ENCODE measurements at regions not wholly inside any gene's neighbourhood (a gene's known extent, or its start where the extent isn't known, plus 50 kb on each side); places are given as distances from the start of the nearest gene placed in this dataset.
"Not testable (repeated sequence)": the region's sequence is repeated elsewhere in the genome, so short reads cannot be mapped to it uniquely, and the experiment has no call there.

- intact Hi-C loops (cut with DNase I) = not testable (repeated sequence)
Measured at GRCh38 chr12:97076912-97077311, 169.9 kb downstream of the NEDD1 start.

DNA sequence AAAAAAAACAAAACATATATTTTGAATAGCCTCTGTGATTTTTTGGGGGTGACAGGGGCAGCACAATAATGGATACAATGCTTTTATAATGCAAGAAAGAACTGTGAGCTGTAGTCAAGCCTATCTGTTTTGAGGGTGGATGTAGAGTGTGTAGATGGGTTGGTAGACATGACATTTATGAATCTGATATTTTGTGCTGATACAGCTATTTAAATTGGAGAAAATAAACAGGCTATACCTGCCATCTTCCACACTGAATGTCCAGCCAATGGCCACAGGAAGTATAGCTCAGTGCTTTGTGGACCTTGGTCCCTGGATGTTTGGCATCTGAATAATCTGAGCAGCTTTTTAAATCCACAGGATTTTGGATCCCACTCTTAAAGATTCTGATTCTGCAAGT is 175.0 kb downstream of the NEDD1 start:
- intact Hi-C loops (cut with DNase I) = no loop called here
- DNase-seq = no peak

More at GRCh38 chr12:97076912-97077311, 169.9 kb downstream of the NEDD1 start:
- not testable (repeated sequence) for DNase-seq

GRCh38 chr12:97093187-97093683 is 186.2 kb downstream of the NEDD1 start:
- no peak for DNase-seq
- intact Hi-C loops (cut with DNase I) = no loop called here

- DNase-seq = no peak
- intact Hi-C loops (cut with DNase I) = no loop called here
Measured at GRCh38 chr12:97097734-97098133, 190.7 kb downstream of the NEDD1 start.

GRCh38 chr12:97109441-97109840 is 202.4 kb downstream of the NEDD1 start:
- no peak for DNase-seq
- intact Hi-C loops (cut with DNase I) = no loop called here

DNA sequence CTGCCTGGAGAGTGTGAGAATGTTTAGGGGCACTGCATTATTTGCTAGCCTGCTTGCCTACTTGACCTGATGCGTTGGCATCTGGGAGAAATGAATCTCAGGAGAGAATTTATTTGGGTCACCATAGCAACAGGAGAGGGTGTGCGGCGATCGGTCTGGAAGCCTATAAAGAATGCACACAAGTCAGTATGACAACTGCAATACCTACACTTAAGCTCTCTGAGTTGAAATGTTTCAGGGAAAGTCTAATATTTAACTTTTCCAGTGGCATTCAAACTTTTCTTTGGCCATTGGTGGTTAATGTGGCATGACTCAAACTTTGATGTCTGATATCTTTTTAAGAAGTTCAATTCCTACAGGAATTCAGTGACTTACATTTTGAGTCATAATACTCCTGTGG is 205.1 kb downstream of the NEDD1 start:
- intact Hi-C loops (cut with DNase I) = no loop called here
- DNase-seq = no peak

DNA sequence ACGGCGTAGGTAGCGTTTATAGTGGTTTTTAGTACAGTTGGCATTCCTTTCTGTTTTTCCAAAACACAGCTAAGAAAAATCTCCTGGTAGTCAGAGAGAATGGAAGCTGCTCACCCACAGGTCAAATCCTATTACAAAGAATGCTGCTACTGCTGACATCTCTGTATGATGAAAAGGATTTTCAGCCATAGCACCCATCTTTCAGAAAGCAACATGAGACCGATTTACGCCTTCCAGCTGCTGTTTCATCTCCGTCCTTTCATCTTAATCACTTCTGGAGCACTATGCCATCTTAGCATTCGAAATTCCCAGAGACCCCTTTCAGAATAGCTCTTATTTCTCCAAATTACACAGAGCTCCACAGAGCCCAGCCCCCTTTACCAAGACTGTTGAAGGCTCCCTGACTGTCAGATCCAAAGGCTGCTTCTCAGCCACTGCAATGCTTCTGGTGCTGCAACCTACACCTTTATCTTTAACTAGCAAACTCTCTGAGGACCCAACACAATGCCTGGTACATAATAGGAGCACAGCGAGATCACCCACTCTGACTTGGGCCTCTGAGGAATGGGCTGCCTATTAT is 211.8 kb downstream of the NEDD1 start:
- DNase-seq = no peak
- intact Hi-C loops (cut with DNase I) = no loop called here

GRCh38 chr12:97127061-97127460 is 220.0 kb downstream of the NEDD1 start:
- intact Hi-C loops (cut with DNase I) = no loop called here
- no peak for DNase-seq

DNA sequence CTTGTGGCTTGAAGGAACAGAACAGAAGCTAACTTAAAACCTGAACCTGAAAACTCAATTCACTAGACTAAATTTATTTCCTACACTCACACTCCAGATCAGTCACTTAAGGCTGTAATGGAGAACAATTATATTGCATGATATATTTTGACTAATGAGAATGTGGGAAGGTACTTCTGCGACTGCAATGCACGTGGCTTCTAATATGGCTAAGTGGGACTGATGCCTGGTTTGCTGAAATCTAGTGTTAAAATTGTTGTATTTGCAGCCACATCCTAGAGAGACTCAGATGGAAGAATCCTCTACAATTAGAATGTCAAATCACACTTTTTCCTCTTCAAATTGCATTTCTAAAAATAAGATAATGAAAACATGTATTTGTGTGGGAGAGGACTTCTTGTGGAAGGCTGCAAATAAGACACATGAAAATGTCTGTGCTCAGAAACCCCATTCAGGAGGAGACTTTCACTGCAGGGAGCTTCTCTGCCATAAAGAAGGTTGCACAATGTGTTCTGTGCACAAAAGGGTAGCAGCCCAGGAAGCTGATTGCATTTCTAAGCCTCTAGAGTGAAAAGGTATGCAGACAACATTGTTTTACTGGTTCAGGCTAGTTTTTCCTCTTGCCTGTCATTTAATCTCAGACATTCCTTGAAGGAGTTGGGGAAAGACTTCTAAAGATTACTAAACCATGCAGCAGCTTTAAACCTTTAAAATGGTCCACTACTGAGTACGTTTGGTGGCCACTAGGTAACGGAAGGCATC is 224.3 kb downstream of the NEDD1 start:
- intact Hi-C loops (cut with DNase I) = no loop called here
- DNase-seq = no peak

- intact Hi-C loops (cut with DNase I) = no loop called here
- DNase-seq = no peak
Measured at GRCh38 chr12:97132270-97132669, 225.2 kb downstream of the NEDD1 start.

- no peak for DNase-seq
- intact Hi-C loops (cut with DNase I) = no loop called here
Measured at GRCh38 chr12:97134495-97134894, 227.4 kb downstream of the NEDD1 start.

DNA sequence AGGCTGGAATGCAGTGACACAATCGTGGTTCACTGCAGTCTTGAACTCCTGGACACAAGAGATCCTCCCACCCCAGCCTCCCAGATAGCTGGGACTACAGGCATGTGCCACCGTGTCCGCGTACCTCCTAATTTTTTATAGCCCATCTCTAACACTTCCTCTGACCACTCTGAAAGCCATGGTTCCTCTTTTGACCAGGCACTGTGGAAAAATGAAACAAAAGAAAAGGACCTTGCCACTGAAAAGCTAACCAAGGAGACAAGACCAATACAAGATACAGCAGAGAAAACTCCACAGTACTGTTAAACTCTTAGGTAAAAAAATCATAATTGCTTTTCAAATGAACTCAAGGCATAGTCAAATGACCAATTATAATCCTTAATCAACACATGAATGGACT is 233.3 kb downstream of the NEDD1 start:
- DNase-seq = no peak
- intact Hi-C loops (cut with DNase I) = no loop called here

GRCh38 chr12:97142737-97143410 is 235.8 kb downstream of the NEDD1 start:
- intact Hi-C loops (cut with DNase I) = no loop called here
- DNase-seq = peak in 17 of 42 donors; percentile 8 to 47 (median 19)

GRCh38 chr12:97148941-97149559 is 242.0 kb downstream of the NEDD1 start:
- intact Hi-C loops (cut with DNase I) = no loop called here
- peak in 41 of 42 donors; percentile 9 to 84 (median 58) for DNase-seq

DNA sequence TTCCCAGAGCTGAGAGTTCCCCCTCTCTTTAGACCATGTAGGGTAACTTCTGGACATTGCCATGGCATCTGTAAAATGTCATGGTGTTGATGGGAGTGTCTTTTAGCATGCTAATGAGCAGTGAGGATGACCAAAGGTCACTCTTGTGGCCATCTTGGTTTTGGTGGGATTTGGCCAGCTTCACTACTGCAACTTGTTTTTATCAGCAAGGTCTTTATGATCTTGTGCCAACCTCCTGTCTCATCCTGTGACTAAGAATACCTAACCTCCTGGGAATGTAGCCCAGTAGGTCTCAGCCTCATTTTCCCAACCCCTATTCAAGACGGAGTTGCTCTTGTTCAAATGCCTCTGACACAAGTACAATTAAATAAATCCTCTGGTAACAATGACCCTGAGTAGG is 244.4 kb downstream of the NEDD1 start:
- intact Hi-C loops (cut with DNase I) = loop anchor here (10.0 kb wide), 1 partner anchor 163 kb away; no protein-coding TSS in a partner anchor
- no peak for DNase-seq

- no peak for DNase-seq
- intact Hi-C loops (cut with DNase I) = loop anchor here (10.0 kb wide), 1 partner anchor 155 kb away; no protein-coding TSS in a partner anchor
Measured at GRCh38 chr12:97159377-97159776, 252.3 kb downstream of the NEDD1 start.

GRCh38 chr12:97160277-97160676 is 253.2 kb downstream of the NEDD1 start:
- no peak for DNase-seq
- intact Hi-C loops (cut with DNase I) = no loop called here

GRCh38 chr12:97162173-97162572 is 255.1 kb downstream of the NEDD1 start:
- DNase-seq = no peak

GRCh38 chr12:97164936-97165335 is 257.9 kb downstream of the NEDD1 start:
- intact Hi-C loops (cut with DNase I) = no loop called here
- no peak for DNase-seq

More at GRCh38 chr12:97162173-97162572, 255.1 kb downstream of the NEDD1 start:
- intact Hi-C loops (cut with DNase I) = no loop called here

DNA sequence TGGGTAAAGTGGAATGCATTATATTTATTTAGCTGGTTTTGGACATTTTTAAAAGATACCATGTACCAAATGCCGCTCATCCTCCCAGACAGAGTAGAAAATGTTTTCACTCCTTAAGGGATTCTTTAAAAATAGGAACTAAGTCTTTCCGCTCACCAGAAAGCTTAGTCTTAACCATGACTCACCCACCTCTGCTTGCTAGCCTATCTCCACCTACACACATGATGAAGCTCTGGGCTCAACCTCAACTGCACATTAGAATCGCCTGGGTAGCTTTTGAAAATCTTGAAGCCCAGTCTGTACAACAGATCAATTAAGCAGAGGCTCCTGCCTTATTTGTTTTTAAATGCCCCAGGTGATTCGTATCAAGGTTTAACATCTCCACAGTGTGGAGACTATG is 260.5 kb downstream of the NEDD1 start:
- DNase-seq = peak in 19 of 42 donors; percentile 11 to 65 (median 20)
- intact Hi-C loops (cut with DNase I) = no loop called here
